ENCODE measurements at regions not wholly inside any gene's neighbourhood (a gene's known extent, or its start where the extent isn't known, plus 50 kb on each side); places are given as distances from the start of the nearest gene placed in this dataset.

GRCh38 chr9:30039712-30040111, 2344.7 kb upstream of the ACO1 start:
- CTCF ChIA-PET = no interaction called here
- no peak overlapping the region for H3K4me3 ChIP-seq (ENCODE audit: low read depth, low read length)
- TF ChIP-seq, protein P1, sequence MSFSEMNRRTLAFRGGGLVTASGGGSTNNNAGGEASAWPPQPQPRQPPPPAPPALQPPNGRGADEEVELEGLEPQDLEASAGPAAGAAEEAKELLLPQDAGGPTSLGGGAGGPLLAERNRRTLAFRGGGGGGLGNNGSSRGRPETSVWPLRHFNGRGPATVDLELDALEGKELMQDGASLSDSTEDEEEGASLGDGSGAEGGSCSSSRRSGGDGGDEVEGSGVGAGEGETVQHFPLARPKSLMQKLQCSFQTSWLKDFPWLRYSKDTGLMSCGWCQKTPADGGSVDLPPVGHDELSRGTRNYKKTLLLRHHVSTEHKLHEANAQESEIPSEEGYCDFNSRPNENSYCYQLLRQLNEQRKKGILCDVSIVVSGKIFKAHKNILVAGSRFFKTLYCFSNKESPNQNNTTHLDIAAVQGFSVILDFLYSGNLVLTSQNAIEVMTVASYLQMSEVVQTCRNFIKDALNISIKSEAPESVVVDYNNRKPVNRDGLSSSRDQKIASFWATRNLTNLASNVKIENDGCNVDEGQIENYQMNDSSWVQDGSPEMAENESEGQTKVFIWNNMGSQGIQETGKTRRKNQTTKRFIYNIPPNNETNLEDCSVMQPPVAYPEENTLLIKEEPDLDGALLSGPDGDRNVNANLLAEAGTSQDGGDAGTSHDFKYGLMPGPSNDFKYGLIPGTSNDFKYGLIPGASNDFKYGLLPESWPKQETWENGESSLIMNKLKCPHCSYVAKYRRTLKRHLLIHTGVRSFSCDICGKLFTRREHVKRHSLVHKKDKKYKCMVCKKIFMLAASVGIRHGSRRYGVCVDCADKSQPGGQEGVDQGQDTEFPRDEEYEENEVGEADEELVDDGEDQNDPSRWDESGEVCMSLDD (tag by site-specific recombination; IDR thresholded peaks at IDR 0.05) = no peak
- TF ChIP-seq ZNF76 (tag by site-specific recombination; IDR thresholded peaks at IDR 0.05; ENCODE audit: borderline replicate concordance, low read depth) (no peak), GLI2 (tag by site-specific recombination; IDR thresholded peaks at IDR 0.05; ENCODE audit: borderline replicate concordance, low read depth) (no peak), ZBTB20 (tag by site-specific recombination; IDR thresholded peaks at IDR 0.05) (no peak), KLF9 (tag by site-specific recombination; IDR thresholded peaks at IDR 0.05; ENCODE audit: low read depth) (no peak), HOXC10 (CRISPR knock-in tag; IDR thresholded peaks at IDR 0.05) (no peak), ZNF121 (tag by site-specific recombination; IDR thresholded peaks at IDR 0.05) (no peak), GLIS2 (tag by site-specific recombination; IDR thresholded peaks at IDR 0.05) (no peak), ZSCAN23 (tag by site-specific recombination; IDR thresholded peaks at IDR 0.05) (no peak), REPIN1 (tag by site-specific recombination; IDR thresholded peaks at IDR 0.05; ENCODE audit: low read depth) (no peak), GLIS1 (tag by site-specific recombination; IDR thresholded peaks at IDR 0.05) (no peak)
- TF ChIP-seq, protein P2, sequence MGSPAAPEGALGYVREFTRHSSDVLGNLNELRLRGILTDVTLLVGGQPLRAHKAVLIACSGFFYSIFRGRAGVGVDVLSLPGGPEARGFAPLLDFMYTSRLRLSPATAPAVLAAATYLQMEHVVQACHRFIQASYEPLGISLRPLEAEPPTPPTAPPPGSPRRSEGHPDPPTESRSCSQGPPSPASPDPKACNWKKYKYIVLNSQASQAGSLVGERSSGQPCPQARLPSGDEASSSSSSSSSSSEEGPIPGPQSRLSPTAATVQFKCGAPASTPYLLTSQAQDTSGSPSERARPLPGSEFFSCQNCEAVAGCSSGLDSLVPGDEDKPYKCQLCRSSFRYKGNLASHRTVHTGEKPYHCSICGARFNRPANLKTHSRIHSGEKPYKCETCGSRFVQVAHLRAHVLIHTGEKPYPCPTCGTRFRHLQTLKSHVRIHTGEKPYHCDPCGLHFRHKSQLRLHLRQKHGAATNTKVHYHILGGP (tag by site-specific recombination; IDR thresholded peaks at IDR 0.05) = no peak
- TF ChIP-seq, protein P3, sequence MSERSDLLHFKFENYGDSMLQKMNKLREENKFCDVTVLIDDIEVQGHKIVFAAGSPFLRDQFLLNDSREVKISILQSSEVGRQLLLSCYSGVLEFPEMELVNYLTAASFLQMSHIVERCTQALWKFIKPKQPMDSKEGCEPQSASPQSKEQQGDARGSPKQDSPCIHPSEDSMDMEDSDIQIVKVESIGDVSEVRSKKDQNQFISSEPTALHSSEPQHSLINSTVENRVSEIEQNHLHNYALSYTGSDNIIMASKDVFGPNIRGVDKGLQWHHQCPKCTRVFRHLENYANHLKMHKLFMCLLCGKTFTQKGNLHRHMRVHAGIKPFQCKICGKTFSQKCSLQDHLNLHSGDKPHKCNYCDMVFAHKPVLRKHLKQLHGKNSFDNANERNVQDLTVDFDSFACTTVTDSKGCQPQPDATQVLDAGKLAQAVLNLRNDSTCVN (tag by site-specific recombination; optimal IDR thresholded peaks at IDR 0.05) = no peak
- TF ChIP-seq, protein P4, sequence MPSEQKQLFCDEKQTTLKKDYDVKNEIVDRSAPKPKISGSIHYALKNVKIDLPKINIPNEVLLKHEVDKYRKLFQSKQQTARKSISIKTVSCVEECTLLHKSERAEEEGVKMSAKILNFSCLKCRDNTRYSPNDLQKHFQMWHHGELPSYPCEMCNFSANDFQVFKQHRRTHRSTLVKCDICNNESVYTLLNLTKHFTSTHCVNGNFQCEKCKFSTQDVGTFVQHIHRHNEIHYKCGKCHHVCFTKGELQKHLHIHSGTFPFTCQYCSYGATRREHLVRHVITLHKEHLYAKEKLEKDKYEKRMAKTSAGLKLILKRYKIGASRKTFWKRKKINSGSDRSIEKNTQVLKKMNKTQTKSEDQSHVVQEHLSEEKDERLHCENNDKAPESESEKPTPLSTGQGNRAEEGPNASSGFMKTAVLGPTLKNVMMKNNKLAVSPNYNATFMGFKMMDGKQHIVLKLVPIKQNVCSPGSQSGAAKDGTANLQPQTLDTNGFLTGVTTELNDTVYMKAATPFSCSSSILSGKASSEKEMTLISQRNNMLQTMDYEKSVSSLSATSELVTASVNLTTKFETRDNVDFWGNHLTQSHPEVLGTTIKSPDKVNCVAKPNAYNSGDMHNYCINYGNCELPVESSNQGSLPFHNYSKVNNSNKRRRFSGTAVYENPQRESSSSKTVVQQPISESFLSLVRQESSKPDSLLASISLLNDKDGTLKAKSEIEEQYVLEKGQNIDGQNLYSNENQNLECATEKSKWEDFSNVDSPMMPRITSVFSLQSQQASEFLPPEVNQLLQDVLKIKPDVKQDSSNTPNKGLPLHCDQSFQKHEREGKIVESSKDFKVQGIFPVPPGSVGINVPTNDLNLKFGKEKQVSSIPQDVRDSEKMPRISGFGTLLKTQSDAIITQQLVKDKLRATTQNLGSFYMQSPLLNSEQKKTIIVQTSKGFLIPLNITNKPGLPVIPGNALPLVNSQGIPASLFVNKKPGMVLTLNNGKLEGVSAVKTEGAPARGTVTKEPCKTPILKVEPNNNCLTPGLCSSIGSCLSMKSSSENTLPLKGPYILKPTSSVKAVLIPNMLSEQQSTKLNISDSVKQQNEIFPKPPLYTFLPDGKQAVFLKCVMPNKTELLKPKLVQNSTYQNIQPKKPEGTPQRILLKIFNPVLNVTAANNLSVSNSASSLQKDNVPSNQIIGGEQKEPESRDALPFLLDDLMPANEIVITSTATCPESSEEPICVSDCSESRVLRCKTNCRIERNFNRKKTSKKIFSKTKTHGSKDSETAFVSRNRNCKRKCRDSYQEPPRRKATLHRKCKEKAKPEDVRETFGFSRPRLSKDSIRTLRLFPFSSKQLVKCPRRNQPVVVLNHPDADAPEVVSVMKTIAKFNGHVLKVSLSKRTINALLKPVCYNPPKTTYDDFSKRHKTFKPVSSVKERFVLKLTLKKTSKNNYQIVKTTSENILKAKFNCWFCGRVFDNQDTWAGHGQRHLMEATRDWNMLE (tag by site-specific recombination; conservative IDR thresholded peaks at IDR 0.05; ENCODE audit: low read depth) = no peak

GRCh38 chr9:30048396-30048795, 2336.0 kb upstream of the ACO1 start:
- TF ChIP-seq ZNF654 (tag by site-specific recombination; IDR thresholded peaks at IDR 0.05; ENCODE audit: low read depth) = no peak
- TF ChIP-seq ZNF426 (tag by site-specific recombination; IDR thresholded peaks at IDR 0.05) = no peak
- no peak for TF ChIP-seq ZNF155 (tag by site-specific recombination; IDR thresholded peaks at IDR 0.05)
- TF ChIP-seq YY1 (tag by site-specific recombination; IDR thresholded peaks at IDR 0.05) = no peak
- no peak for TF ChIP-seq ZNF571 (tag by site-specific recombination; IDR thresholded peaks at IDR 0.05)
- TF ChIP-seq, protein P5, sequence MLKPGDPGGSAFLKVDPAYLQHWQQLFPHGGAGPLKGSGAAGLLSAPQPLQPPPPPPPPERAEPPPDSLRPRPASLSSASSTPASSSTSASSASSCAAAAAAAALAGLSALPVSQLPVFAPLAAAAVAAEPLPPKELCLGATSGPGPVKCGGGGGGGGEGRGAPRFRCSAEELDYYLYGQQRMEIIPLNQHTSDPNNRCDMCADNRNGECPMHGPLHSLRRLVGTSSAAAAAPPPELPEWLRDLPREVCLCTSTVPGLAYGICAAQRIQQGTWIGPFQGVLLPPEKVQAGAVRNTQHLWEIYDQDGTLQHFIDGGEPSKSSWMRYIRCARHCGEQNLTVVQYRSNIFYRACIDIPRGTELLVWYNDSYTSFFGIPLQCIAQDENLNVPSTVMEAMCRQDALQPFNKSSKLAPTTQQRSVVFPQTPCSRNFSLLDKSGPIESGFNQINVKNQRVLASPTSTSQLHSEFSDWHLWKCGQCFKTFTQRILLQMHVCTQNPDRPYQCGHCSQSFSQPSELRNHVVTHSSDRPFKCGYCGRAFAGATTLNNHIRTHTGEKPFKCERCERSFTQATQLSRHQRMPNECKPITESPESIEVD (tag by site-specific recombination; IDR thresholded peaks at IDR 0.05) = no peak
- TF ChIP-seq ZNF211 (tag by site-specific recombination; IDR thresholded peaks at IDR 0.05; ENCODE audit: low read depth) = no peak
- no peak for TF ChIP-seq ZNF19 (tag by site-specific recombination; IDR thresholded peaks at IDR 0.05; ENCODE audit: low read depth)
- no peak overlapping the region for H3K27ac ChIP-seq (ENCODE audit: extremely low read depth, low read depth, low read length)
- POLR2A ChIA-PET = no interaction called here
- CTCF ChIA-PET = no interaction called here
- no peak overlapping the region for H3K4me3 ChIP-seq (ENCODE audit: low read depth, low read length)
- no peaks in the 10 kb centered on the region for H3K4me1 ChIP-seq (ENCODE audit: control insufficient read depth, insufficient read depth, low read length)
- H3K9me3 ChIP-seq (ENCODE audit: control insufficient read depth, insufficient read depth, low read depth, low read length) = no peaks in the 10 kb centered on the region
- H3K36me3 ChIP-seq (ENCODE audit: control insufficient read depth in 2 of 2, insufficient read depth in 1 of 2, low read length in 2 of 2) = no peaks in the 10 kb centered on the region

More at GRCh38 chr9:30039712-30040111, 2344.7 kb upstream of the ACO1 start:
- Histone ChIP-seq H3K27ac (ENCODE audit: extremely low read depth, low read depth, low read length) (no peak overlapping the region), H3K4me1 (ENCODE audit: control insufficient read depth, insufficient read depth, low read length) (no peaks in the 10 kb centered on the region), H3K9me3 (ENCODE audit: control insufficient read depth, insufficient read depth, low read depth, low read length) (no peaks in the 10 kb centered on the region), H3K36me3 (ENCODE audit: control insufficient read depth in 2 of 2, insufficient read depth in 1 of 2, low read length in 2 of 2) (no peaks in the 10 kb centered on the region)
- POLR2A ChIA-PET = no interaction called here

Data from HEK293 (cell line).